SK-N-SH (cell line): ENCODE measurements at regions not wholly inside any gene's neighbourhood (a gene's known extent, or its start where the extent isn't known, plus 50 kb on each side); places are given as distances from the start of the nearest gene placed in this dataset.

Experiments
- CTCF ChIA-PET: fragments of 300-600, 350-600 bp; formaldehyde crosslinking; extraction: SDS; loops from one replicate; lab custom pipeline; 2021; lab: Yijun Ruan, JAX
- POLR2A ChIA-PET: fragments of 350-600 bp; sonication (Branson Sonifier 250); formaldehyde crosslinking; extraction: SDS; loops from one replicate; lab custom pipeline; 2020; ENCODE audit warnings: antibody characterized with exemption, inconsistent platforms; lab: Yijun Ruan, JAX
- DNase-seq: peaks from one replicate; pipeline ENCODE4 v3.0.0; 2012
- H2AFZ ChIP-seq: fragments of 200-600 bp; sonication (generic); 2 replicates; pipeline ENCODE4 v1.8.1; 2016; ENCODE audit warnings: antibody characterized with exemption, mild to moderate bottlenecking, low read depth
- H3F3A ChIP-seq: fragments of 200-600 bp; sonication (generic); replicated peaks from 2 replicates; pipeline ENCODE3; 2016; ENCODE audit warnings: antibody characterized with exemption, mild to moderate bottlenecking; ENCODE audit not compliant: insufficient read depth
- H3K27ac ChIP-seq, 2 experiments: fragments of 200-500 bp in 1 of 2; fragments of 200-600 bp in 1 of 2; sonication (Bioruptor generic) in 1 of 2; sonication (generic), shearing (Covaris generic) in 1 of 2; 2 replicates each; pipeline versions ENCODE4 v1.5.1 to v1.6.1; 2014 to 2016; ENCODE audit warnings: low read depth in 2 of 2, inconsistent platforms in 1 of 2, low read length in 1 of 2, mild to moderate bottlenecking in 1 of 2, mixed read lengths in 1 of 2
- H3K27me3 ChIP-seq: fragments of 200-600 bp; sonication (generic), shearing (Covaris generic); 2 replicates; pipeline ENCODE4 v1.6.1; 2016; ENCODE audit warnings: mixed run types; ENCODE audit not compliant: insufficient read depth
- H3K36me3 ChIP-seq, 2 experiments: fragments of 200-500 bp in 1 of 2; fragments of 200-600 bp in 1 of 2; sonication (Bioruptor generic) in 1 of 2; sonication (generic) in 1 of 2; replicated peaks in 1 of 2; 2 replicates each; pipeline versions ENCODE3 to v1.5.1; 2014 to 2016; ENCODE audit warnings: low read length in 1 of 2, mild to moderate bottlenecking in 1 of 2; ENCODE audit not compliant: insufficient read depth in 2 of 2, control insufficient read depth in 1 of 2
- H3K4me1 ChIP-seq, 2 experiments: fragments of 200-500 bp in 1 of 2; fragments of 200-600 bp in 1 of 2; sonication (Bioruptor generic) in 1 of 2; sonication (generic), shearing (Covaris generic) in 1 of 2; 2 replicates each; pipeline versions ENCODE4 v1.5.1 to v1.6.1; 2014 to 2016; ENCODE audit warnings: low read depth in 1 of 2, low read length in 1 of 2, mixed run types in 1 of 2; ENCODE audit not compliant: insufficient read depth in 2 of 2, control insufficient read depth in 1 of 2
- H3K4me2 ChIP-seq: fragments of 200-600 bp; sonication (generic), shearing (Covaris generic); 2 replicates; pipeline ENCODE4 v1.6.1; 2017; ENCODE audit warnings: mixed run types
- H3K4me3 ChIP-seq, 2 experiments: fragments of 200-500 bp in 1 of 2; fragments of 200-600 bp in 1 of 2; sonication (Bioruptor generic) in 1 of 2; sonication (generic), shearing (Covaris generic) in 1 of 2; 2 replicates each; pipeline versions ENCODE4 v1.5.1 to v1.8.1; 2014 to 2016; ENCODE audit warnings: low read depth in 2 of 2, inconsistent platforms in 1 of 2, low read length in 1 of 2, mild to moderate bottlenecking in 1 of 2, mixed read lengths in 1 of 2, moderate library complexity in 1 of 2
- H3K79me2 ChIP-seq: fragments of 200-600 bp; sonication (generic); 2 replicates; pipeline ENCODE4 v1.8.1; 2017; ENCODE audit warnings: mild to moderate bottlenecking; ENCODE audit not compliant: insufficient read depth
- H3K9ac ChIP-seq: fragments of 200-600 bp; sonication (generic); 2 replicates; pipeline ENCODE4 v1.6.1; 2017; ENCODE audit warnings: mixed run types
- H3K9me2 ChIP-seq: fragments of 200-600 bp; sonication (generic); 2 replicates; pipeline ENCODE4 v1.6.1; 2017; ENCODE audit warnings: mixed run types
- H3K9me3 ChIP-seq: fragments of 200-600 bp; sonication (generic); 2 replicates; pipeline ENCODE4 v1.6.1; 2017; ENCODE audit warnings: mixed run types, mild to moderate bottlenecking, moderate library complexity
- H4K20me1 ChIP-seq: fragments of 200-600 bp; sonication (generic); 2 replicates; pipeline ENCODE4 v1.6.1; 2017; ENCODE audit warnings: mild to moderate bottlenecking, mixed run types; ENCODE audit not compliant: insufficient read depth
- EP300 ChIP-seq, 2 experiments: IDR thresholded peaks; 2 replicates each; pipeline versions ENCODE4 v1.4.0 to v1.6.1; 2012; ENCODE audit warnings: borderline replicate concordance in 1 of 2, low read depth in 1 of 2, low read length in 1 of 2
- EZH2phosphoT487 ChIP-seq: fragments of 200-600 bp; sonication (generic); IDR thresholded peaks from 2 replicates; pipeline ENCODE4 v1.6.1; 2017; ENCODE audit warnings: low read depth, mixed run types, mild to moderate bottlenecking, antibody characterized with exemption, moderate library complexity, borderline replicate concordance
- FOSL2 ChIP-seq: IDR thresholded peaks from 2 replicates; pipeline ENCODE4 v1.4.0; 2012; ENCODE audit warnings: low read depth, mild to moderate bottlenecking, moderate library complexity, borderline replicate concordance
- FOXJ3 ChIP-seq: sonication (generic); formaldehyde crosslinking; IDR thresholded peaks from 2 replicates; pipeline ENCODE4 v1.5.1; 2020; ENCODE audit warnings: mild to moderate bottlenecking, missing genetic modification reagents
- FOXM1 ChIP-seq: IDR thresholded peaks from 2 replicates; pipeline ENCODE4 v1.4.0; 2012; ENCODE audit warnings: low read depth, mild to moderate bottlenecking
- GABPA ChIP-seq: IDR thresholded peaks from 2 replicates; pipeline ENCODE4 v1.4.0; 2012; ENCODE audit warnings: low read depth, mild to moderate bottlenecking
- MEF2A ChIP-seq: IDR thresholded peaks from 2 replicates; pipeline ENCODE4 v1.4.0; 2012; ENCODE audit warnings: low read depth, borderline replicate concordance
- NRF1 ChIP-seq: IDR thresholded peaks from 2 replicates; pipeline ENCODE4 v1.6.1; 2012; ENCODE audit warnings: low read depth, mild to moderate bottlenecking, low read length
- POLR2AphosphoS5 ChIP-seq: IDR thresholded peaks from 2 replicates; pipeline ENCODE4 v1.6.1; 2012; ENCODE audit warnings: low read depth, low read length
- RAD21 ChIP-seq: IDR thresholded peaks from 2 replicates; pipeline ENCODE4 v1.6.1; 2012; ENCODE audit warnings: mild to moderate bottlenecking, low read length
- SMC3 ChIP-seq: IDR thresholded peaks from 2 replicates; pipeline ENCODE4 v1.6.1; 2012; ENCODE audit warnings: low read depth, low read length, improper control_type of control experiment
- TAF1 ChIP-seq: IDR thresholded peaks from 2 replicates; pipeline ENCODE4 v1.6.1; 2012; ENCODE audit warnings: low read depth, mild to moderate bottlenecking, low read length, moderate library complexity, borderline replicate concordance
- WGBS: methylation state at CpG from one replicate; pipeline ENCODE4 v1.1.6; 2017; ENCODE audit warnings: low lambda C conversion rate; 5-methylcytosine and 5-hydroxymethylcytosine counted together
- TF ChIP-seq, protein P1 (sequence below): fragments of 200-600 bp; sonication (generic); IDR thresholded peaks from 2 replicates; pipeline ENCODE4 v1.6.1; 2017; ENCODE audit warnings: antibody characterized with exemption, mild to moderate bottlenecking, moderate library complexity
- TF ChIP-seq, protein P2 (sequence below): IDR thresholded peaks from 2 replicates; pipeline ENCODE4 v1.4.0; 2012; ENCODE audit warnings: low read depth, borderline replicate concordance
- TF ChIP-seq, protein P3 (sequence below): fragments of 150-350 bp; IDR thresholded peaks from 2 replicates; pipeline ENCODE4 v1.6.1; 2016; ENCODE audit warnings: mild to moderate bottlenecking, low read depth, low read length
- TF ChIP-seq, protein P4 (sequence below): IDR thresholded peaks from 2 replicates; pipeline ENCODE4 v1.6.1; 2012; ENCODE audit warnings: mild to moderate bottlenecking, low read depth, low read length, moderate library complexity

DNA sequence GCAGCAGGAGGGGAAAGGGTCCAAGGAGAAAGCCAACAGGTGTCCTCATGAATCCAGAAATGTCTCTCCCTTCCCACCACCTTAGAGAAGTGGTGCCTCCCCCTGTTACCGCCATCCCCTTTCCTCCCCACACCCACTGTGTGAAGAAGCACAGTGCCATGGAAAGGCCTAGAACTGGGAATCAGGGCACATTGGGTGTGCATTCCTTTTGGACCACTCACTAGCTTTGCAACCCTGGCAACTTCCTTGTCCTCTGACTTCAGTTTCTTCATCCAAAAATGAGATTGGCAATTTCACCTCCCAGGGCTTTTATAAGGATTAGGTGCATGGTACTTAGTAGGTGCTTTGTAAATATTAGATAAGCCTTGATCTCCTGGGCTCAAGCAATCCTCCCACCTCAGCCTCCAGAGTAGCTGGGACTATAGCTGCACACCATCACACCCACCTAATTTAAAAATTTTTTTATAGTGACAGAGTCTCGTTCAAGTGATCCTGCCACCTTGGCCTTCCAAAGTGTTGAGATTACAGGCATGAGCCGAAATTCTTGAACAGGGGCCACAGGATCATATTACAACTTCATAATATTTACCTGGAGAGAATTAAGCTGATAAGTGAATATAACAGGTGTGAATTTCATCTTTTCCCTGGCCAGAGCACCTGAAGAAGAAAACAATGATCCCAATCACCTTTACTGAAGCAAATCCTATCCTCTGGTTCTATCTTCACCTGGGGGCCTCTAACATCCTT is 97.9 kb upstream of the TAF1B start:
- H3K4me2 ChIP-seq: no peak overlapping the region

DNA sequence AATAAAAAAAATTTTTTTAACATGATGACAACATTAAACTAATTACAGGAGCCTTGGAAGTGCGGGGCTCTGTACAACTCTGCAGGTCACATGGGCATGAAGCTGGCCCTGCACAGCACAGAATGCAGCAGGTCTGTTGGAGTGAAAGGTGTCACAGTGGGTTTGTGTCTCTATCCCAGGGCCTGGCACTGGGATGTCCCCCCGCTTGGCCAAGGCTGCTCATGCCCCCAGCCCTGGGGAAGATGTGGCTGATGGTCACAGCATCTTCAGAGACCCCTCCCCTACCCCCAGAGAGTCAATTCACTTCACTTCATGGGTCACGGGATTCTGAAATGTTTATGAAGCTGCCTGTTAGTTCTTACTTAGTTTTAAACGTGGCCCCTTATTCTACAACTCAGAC is 95.9 kb upstream of the TAF1B start:
- Histone ChIP-seq H3K36me3 (no peaks in the 10 kb centered on the region), H3K4me2 (no peak overlapping the region), H3K9me3 (no peaks in the 10 kb centered on the region), H3K27ac (no peak overlapping the region), H3K9me2 (no peaks in the 10 kb centered on the region), H3K79me2 (no peaks in the 10 kb centered on the region), H3K9ac (no peak overlapping the region), H3F3A (no peaks in the 10 kb centered on the region), H2AFZ (no peak overlapping the region), H4K20me1 (no peaks in the 10 kb centered on the region), H3K27me3 (no peaks in the 10 kb centered on the region), H3K4me1 (peaks cover under 1 to 24% of the 10 kb centered on the region in 2 experiments; a peak in 1 of 4 replicates), H3K4me3 (no peak overlapping the region)
- CTCF ChIA-PET: interaction anchor here (1.5 kb wide), 1 partner anchor 16 kb away, joined by 4 read pairs; no protein-coding TSS in a partner anchor
- POLR2A ChIA-PET: no interaction called here
- DNase-seq: no peak
- WGBS: 68% methylated on average over 3 of the region's 4 CpGs
- TF ChIP-seq RAD21 (no peak), FOXM1 (no peak), NRF1 (no peak), FOSL2 (no peak), FOXJ3 (CRISPR knock-in tag) (no peak), TAF1 (no peak), EP300 (IDR thresholded peaks at IDR 0.05; ENCODE audit: borderline replicate concordance in 1 of 2, low read depth in 1 of 2, low read length in 1 of 2) (no peak), SMC3 (no peak), POLR2AphosphoS5 (no peak), EZH2phosphoT487 (no peak), MEF2A (no peak)
- TF ChIP-seq, protein P1, sequence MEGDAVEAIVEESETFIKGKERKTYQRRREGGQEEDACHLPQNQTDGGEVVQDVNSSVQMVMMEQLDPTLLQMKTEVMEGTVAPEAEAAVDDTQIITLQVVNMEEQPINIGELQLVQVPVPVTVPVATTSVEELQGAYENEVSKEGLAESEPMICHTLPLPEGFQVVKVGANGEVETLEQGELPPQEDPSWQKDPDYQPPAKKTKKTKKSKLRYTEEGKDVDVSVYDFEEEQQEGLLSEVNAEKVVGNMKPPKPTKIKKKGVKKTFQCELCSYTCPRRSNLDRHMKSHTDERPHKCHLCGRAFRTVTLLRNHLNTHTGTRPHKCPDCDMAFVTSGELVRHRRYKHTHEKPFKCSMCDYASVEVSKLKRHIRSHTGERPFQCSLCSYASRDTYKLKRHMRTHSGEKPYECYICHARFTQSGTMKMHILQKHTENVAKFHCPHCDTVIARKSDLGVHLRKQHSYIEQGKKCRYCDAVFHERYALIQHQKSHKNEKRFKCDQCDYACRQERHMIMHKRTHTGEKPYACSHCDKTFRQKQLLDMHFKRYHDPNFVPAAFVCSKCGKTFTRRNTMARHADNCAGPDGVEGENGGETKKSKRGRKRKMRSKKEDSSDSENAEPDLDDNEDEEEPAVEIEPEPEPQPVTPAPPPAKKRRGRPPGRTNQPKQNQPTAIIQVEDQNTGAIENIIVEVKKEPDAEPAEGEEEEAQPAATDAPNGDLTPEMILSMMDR: no peak
- TF ChIP-seq, protein P2, sequence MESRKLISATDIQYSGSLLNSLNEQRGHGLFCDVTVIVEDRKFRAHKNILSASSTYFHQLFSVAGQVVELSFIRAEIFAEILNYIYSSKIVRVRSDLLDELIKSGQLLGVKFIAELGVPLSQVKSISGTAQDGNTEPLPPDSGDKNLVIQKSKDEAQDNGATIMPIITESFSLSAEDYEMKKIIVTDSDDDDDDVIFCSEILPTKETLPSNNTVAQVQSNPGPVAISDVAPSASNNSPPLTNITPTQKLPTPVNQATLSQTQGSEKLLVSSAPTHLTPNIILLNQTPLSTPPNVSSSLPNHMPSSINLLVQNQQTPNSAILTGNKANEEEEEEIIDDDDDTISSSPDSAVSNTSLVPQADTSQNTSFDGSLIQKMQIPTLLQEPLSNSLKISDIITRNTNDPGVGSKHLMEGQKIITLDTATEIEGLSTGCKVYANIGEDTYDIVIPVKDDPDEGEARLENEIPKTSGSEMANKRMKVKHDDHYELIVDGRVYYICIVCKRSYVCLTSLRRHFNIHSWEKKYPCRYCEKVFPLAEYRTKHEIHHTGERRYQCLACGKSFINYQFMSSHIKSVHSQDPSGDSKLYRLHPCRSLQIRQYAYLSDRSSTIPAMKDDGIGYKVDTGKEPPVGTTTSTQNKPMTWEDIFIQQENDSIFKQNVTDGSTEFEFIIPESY: no peak
- TF ChIP-seq, protein P3, sequence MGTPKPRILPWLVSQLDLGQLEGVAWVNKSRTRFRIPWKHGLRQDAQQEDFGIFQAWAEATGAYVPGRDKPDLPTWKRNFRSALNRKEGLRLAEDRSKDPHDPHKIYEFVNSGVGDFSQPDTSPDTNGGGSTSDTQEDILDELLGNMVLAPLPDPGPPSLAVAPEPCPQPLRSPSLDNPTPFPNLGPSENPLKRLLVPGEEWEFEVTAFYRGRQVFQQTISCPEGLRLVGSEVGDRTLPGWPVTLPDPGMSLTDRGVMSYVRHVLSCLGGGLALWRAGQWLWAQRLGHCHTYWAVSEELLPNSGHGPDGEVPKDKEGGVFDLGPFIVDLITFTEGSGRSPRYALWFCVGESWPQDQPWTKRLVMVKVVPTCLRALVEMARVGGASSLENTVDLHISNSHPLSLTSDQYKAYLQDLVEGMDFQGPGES: no peak

More for the DNA sequence above, 97.9 kb upstream of the TAF1B start:
- Histone ChIP-seq H3K79me2 (no peaks in the 10 kb centered on the region), H2AFZ (no peak overlapping the region), H3K4me3 (no peak overlapping the region)
- CTCF ChIA-PET: interaction anchor here (1.4 to 4.9 kb wide), 4 partner anchors 12 to 327 kb away, joined by 3 to 17 read pairs (median 5); no protein-coding TSS in a partner anchor
- WGBS: 49% methylated on average over 3 of the region's 3 CpGs
- TF ChIP-seq, protein P4, sequence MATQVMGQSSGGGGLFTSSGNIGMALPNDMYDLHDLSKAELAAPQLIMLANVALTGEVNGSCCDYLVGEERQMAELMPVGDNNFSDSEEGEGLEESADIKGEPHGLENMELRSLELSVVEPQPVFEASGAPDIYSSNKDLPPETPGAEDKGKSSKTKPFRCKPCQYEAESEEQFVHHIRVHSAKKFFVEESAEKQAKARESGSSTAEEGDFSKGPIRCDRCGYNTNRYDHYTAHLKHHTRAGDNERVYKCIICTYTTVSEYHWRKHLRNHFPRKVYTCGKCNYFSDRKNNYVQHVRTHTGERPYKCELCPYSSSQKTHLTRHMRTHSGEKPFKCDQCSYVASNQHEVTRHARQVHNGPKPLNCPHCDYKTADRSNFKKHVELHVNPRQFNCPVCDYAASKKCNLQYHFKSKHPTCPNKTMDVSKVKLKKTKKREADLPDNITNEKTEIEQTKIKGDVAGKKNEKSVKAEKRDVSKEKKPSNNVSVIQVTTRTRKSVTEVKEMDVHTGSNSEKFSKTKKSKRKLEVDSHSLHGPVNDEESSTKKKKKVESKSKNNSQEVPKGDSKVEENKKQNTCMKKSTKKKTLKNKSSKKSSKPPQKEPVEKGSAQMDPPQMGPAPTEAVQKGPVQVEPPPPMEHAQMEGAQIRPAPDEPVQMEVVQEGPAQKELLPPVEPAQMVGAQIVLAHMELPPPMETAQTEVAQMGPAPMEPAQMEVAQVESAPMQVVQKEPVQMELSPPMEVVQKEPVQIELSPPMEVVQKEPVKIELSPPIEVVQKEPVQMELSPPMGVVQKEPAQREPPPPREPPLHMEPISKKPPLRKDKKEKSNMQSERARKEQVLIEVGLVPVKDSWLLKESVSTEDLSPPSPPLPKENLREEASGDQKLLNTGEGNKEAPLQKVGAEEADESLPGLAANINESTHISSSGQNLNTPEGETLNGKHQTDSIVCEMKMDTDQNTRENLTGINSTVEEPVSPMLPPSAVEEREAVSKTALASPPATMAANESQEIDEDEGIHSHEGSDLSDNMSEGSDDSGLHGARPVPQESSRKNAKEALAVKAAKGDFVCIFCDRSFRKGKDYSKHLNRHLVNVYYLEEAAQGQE: no peak
- no peak for TF ChIP-seq GABPA
- TF ChIP-seq, all 33 proteins: peak for 0
- Histone ChIP-seq H3F3A (no peaks in the 10 kb centered on the region), H3K9ac (no peak overlapping the region), H3K36me3 (no peaks in the 10 kb centered on the region), H4K20me1 (no peaks in the 10 kb centered on the region), H3K9me3 (no peaks in the 10 kb centered on the region), H3K9me2 (no peaks in the 10 kb centered on the region), H3K27ac (no peak overlapping the region), H3K27me3 (no peaks in the 10 kb centered on the region), H3K4me1 (peaks cover 0 to 13% of the 10 kb centered on the region in 2 experiments; a peak in 1 of 4 replicates)
- POLR2A ChIA-PET: no interaction called here
- no peak for DNase-seq
